OCI-LY7 (cell line): ENCODE measurements at regions not wholly inside any gene's neighbourhood (a gene's known extent, or its start where the extent isn't known, plus 50 kb on each side); places are given as distances from the start of the nearest gene placed in this dataset.

Source experiments
- BruUV-seq: library from RNA; stranded (reverse); fragments of 400-500 nt; replicated peaks from 2 replicates; lab custom pipeline; 2021; lab: Mats Ljungman, UMichigan
- CTCF ChIA-PET: fragments of 300-600 bp; sonication (Branson Sonifier 250); formaldehyde crosslinking; loops from one replicate; lab custom pipeline; 2022; ENCODE audit warnings: antibody characterized with exemption; ENCODE audit not compliant: unreplicated experiment; lab: Charles Lee
- POLR2A ChIA-PET: fragments of 300-600 bp; sonication (Branson Sonifier 250); formaldehyde crosslinking; loops from one replicate; lab custom pipeline; 2022; ENCODE audit warnings: antibody characterized with exemption; lab: Charles Lee
- DNase-seq: peaks from one replicate; pipeline ENCODE4 v3.0.0-alpha.2; 2015; ENCODE audit warnings: low spot score
- H2AFZ ChIP-seq: fragments of 200-600 bp; sonication (generic), shearing (Covaris generic); 2 replicates; pipeline ENCODE4 v1.6.1; 2014; ENCODE audit warnings: mild to moderate bottlenecking, antibody characterized with exemption, low read length, moderate library complexity
- H3K27ac ChIP-seq: fragments of 200-600 bp; sonication (generic); 2 replicates; pipeline ENCODE4 v1.5.1; 2014; ENCODE audit warnings: mixed run types, low read depth, mild to moderate bottlenecking, moderate library complexity, low read length, inconsistent platforms; ENCODE audit not compliant: poor library complexity, severe bottlenecking
- H3K36me3 ChIP-seq: fragments of 200-600 bp; sonication (generic); 2 replicates; pipeline ENCODE4 v1.6.1; 2014; ENCODE audit warnings: mild to moderate bottlenecking, antibody characterized with exemption, low read length, moderate library complexity, mixed read lengths; ENCODE audit not compliant: insufficient read depth
- H3K4me1 ChIP-seq: fragments of 200-600 bp; sonication (generic); 2 replicates; pipeline ENCODE4 v1.5.1; 2014; ENCODE audit warnings: mild to moderate bottlenecking, low read length; ENCODE audit not compliant: insufficient read depth, poor library complexity, severe bottlenecking
- H3K4me2 ChIP-seq: fragments of 200-600 bp; sonication (generic); 2 replicates; pipeline ENCODE4 v1.6.1; 2014; ENCODE audit warnings: mild to moderate bottlenecking, low read length
- H3K4me3 ChIP-seq: fragments of 200-600 bp; sonication (generic); 2 replicates; pipeline ENCODE4 v1.5.1; 2014; ENCODE audit warnings: mild to moderate bottlenecking, low read depth, low read length; ENCODE audit not compliant: poor library complexity, severe bottlenecking
- H3K79me2 ChIP-seq: fragments of 200-600 bp; sonication (generic); 2 replicates; pipeline ENCODE4 v1.6.1; 2016; ENCODE audit warnings: low read depth, mild to moderate bottlenecking, low read length, moderate library complexity, mixed read lengths; ENCODE audit not compliant: insufficient read depth
- H3K9me2 ChIP-seq: fragments of 200-600 bp; sonication (generic); 2 replicates; pipeline ENCODE4 v1.6.1; 2016; ENCODE audit warnings: mild to moderate bottlenecking, low read length, mixed read lengths; ENCODE audit not compliant: insufficient read depth
- H3K9me3 ChIP-seq: fragments of 200-600 bp; sonication (generic); 2 replicates; pipeline ENCODE4 v1.6.1; 2014; ENCODE audit warnings: mild to moderate bottlenecking, mixed run types, low read length, mixed read lengths
- H4K20me1 ChIP-seq: fragments of 200-600 bp; sonication (generic); 2 replicates; pipeline ENCODE4 v1.6.1; 2014; ENCODE audit warnings: mild to moderate bottlenecking, antibody characterized with exemption, low read length, moderate library complexity, mixed read lengths; ENCODE audit not compliant: insufficient read depth
- EZH2phosphoT487 ChIP-seq: fragments of 200-600 bp; sonication (generic); IDR thresholded peaks from 2 replicates; pipeline ENCODE4 v1.6.1; 2018; ENCODE audit warnings: low read depth, borderline replicate concordance, mild to moderate bottlenecking, mixed run types, antibody characterized with exemption, low read length, moderate library complexity, mixed read lengths
- intact Hi-C: fragments of 100-400 bp; cut with micrococcal nuclease; formaldehyde crosslinking; loops from one replicate; pipeline ENCODE4 v1.10.0; 2022; ENCODE audit not compliant: unreplicated experiment
- TF ChIP-seq, protein P1 (sequence below): fragments of 200-600 bp; sonication (generic); conservative IDR thresholded peaks from 2 replicates; pipeline ENCODE4 v1.5.1; 2014; ENCODE audit warnings: mild to moderate bottlenecking, antibody characterized with exemption, low read length, moderate library complexity, mixed read lengths

DNA sequence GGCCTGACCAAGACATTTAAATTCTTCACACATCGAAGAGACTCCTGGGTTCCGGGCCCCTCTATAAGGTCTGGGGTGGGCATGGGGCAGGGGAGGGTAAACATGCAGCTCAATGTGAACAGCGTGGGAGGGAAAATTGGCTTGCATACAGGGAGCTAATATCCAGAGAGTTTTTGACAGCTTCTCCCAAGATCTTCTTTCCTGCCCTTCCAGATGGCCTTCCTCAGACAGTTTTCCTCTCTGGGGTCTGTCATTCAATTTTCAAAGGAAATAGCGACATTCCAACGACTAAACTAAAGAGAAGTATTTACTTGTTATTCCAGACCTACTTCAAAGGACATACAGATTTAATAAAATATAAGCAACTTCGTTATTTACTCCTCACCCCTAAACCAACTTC, 1030.6 kb downstream of the MCTP2 start:
- POLR2A ChIA-PET = no interaction called here
- TF ChIP-seq, protein P1, sequence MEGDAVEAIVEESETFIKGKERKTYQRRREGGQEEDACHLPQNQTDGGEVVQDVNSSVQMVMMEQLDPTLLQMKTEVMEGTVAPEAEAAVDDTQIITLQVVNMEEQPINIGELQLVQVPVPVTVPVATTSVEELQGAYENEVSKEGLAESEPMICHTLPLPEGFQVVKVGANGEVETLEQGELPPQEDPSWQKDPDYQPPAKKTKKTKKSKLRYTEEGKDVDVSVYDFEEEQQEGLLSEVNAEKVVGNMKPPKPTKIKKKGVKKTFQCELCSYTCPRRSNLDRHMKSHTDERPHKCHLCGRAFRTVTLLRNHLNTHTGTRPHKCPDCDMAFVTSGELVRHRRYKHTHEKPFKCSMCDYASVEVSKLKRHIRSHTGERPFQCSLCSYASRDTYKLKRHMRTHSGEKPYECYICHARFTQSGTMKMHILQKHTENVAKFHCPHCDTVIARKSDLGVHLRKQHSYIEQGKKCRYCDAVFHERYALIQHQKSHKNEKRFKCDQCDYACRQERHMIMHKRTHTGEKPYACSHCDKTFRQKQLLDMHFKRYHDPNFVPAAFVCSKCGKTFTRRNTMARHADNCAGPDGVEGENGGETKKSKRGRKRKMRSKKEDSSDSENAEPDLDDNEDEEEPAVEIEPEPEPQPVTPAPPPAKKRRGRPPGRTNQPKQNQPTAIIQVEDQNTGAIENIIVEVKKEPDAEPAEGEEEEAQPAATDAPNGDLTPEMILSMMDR = no peak
- TF ChIP-seq EZH2phosphoT487 = no peak
- no peak overlapping the region for H3K27ac ChIP-seq
- H3K79me2 ChIP-seq = no peaks in the 10 kb centered on the region
- intact Hi-C loops = no loop called here
- CTCF ChIA-PET = no interaction called here
- H3K4me2 ChIP-seq = no peak overlapping the region
- no peaks in the 10 kb centered on the region for H3K4me1 ChIP-seq
- no peaks in the 10 kb centered on the region for H3K9me3 ChIP-seq
- no peaks in the 10 kb centered on the region for H3K9me2 ChIP-seq
- BruUV-seq = no TSS peak
- H3K4me3 ChIP-seq = no peak overlapping the region
- DNase-seq = no peak
- H3K36me3 ChIP-seq = no peaks in the 10 kb centered on the region
- no peaks in the 10 kb centered on the region for H4K20me1 ChIP-seq
- no peak overlapping the region for H2AFZ ChIP-seq

GRCh38 chr15:95262866-95263564, 1031.7 kb downstream of the MCTP2 start:
- Histone ChIP-seq H3K36me3 (no peaks in the 10 kb centered on the region), H3K4me1 (no peaks in the 10 kb centered on the region), H2AFZ (no peak overlapping the region), H3K9me3 (no peaks in the 10 kb centered on the region), H3K27ac (no peak overlapping the region), H3K79me2 (no peaks in the 10 kb centered on the region), H4K20me1 (no peaks in the 10 kb centered on the region), H3K9me2 (no peaks in the 10 kb centered on the region), H3K4me2 (no peak overlapping the region), H3K4me3 (no peak overlapping the region)
- TF ChIP-seq, protein P1 = no peak
- TF ChIP-seq EZH2phosphoT487 = no peak
- no TSS peak for BruUV-seq
- DNase-seq = no peak
- ChIA-PET CTCF (no interaction called here), POLR2A (no interaction called here)
- intact Hi-C loops = no loop called here

GRCh38 chr15:95263751-95264150, 1032.4 kb downstream of the MCTP2 start:
- POLR2A ChIA-PET = no interaction called here
- Histone ChIP-seq H4K20me1 (no peaks in the 10 kb centered on the region), H3K79me2 (no peaks in the 10 kb centered on the region), H3K4me3 (no peak overlapping the region), H3K4me2 (no peak overlapping the region), H3K9me2 (no peaks in the 10 kb centered on the region), H3K27ac (no peak overlapping the region), H2AFZ (no peak overlapping the region), H3K4me1 (no peaks in the 10 kb centered on the region), H3K36me3 (no peaks in the 10 kb centered on the region), H3K9me3 (no peaks in the 10 kb centered on the region)
- no TSS peak for BruUV-seq
- intact Hi-C loops = no loop called here
- CTCF ChIA-PET = no interaction called here
- no peak for TF ChIP-seq EZH2phosphoT487
- TF ChIP-seq, protein P1 = no peak
- no peak for DNase-seq
